MM.1S (cell line): ENCODE measurements at regions not wholly inside any gene's neighbourhood (a gene's known extent, or its start where the extent isn't known, plus 50 kb on each side); places are given as distances from the start of the nearest gene placed in this dataset.
"Not testable (repeated sequence)": the region's sequence is repeated elsewhere in the genome, so short reads cannot be mapped to it uniquely, and the experiment has no call there.

Experiments used
- DNase-seq: peaks from one replicate; pipeline ENCODE4 v3.0.0-alpha.2; 2015
- H2AFZ ChIP-seq: fragments of 300-600 bp; sonication (generic); 2 replicates; pipeline ENCODE4 v1.6.0; 2016; ENCODE audit warnings: antibody characterized with exemption, low read length
- H3F3A ChIP-seq: fragments of 300-600 bp; sonication (generic); 2 replicates; pipeline ENCODE4 v1.6.1; 2016; ENCODE audit warnings: mild to moderate bottlenecking, antibody characterized with exemption, low read length, moderate library complexity, mixed read lengths; ENCODE audit not compliant: insufficient read depth
- H3K27ac ChIP-seq: fragments of 300-600 bp; sonication (generic); 2 replicates; pipeline ENCODE4 v1.5.1; 2016; ENCODE audit warnings: mild to moderate bottlenecking, low read length
- H3K27me3 ChIP-seq: fragments of 300-600 bp; sonication (generic); replicated peaks from 2 replicates; pipeline ENCODE4 v1.6.0; 2016; ENCODE audit warnings: low read length; ENCODE audit not compliant: insufficient read depth
- H3K36me3 ChIP-seq: fragments of 300-600 bp; sonication (generic); replicated peaks from 2 replicates; pipeline ENCODE4 v1.6.1; 2016; ENCODE audit warnings: mild to moderate bottlenecking, low read length, mixed read lengths; ENCODE audit not compliant: insufficient read depth
- H3K4me1 ChIP-seq: fragments of 300-600 bp; sonication (generic); 2 replicates; pipeline ENCODE4 v1.6.1; 2016; ENCODE audit warnings: low read length, mixed read lengths
- H3K4me2 ChIP-seq: fragments of 300-600 bp; sonication (generic); 2 replicates; pipeline ENCODE4 v1.6.0; 2016; ENCODE audit warnings: low read depth, low read length
- H3K4me3 ChIP-seq: fragments of 300-600 bp; sonication (generic); 2 replicates; pipeline ENCODE4 v1.5.1; 2016; ENCODE audit warnings: low read length, mixed read lengths
- H3K79me2 ChIP-seq: fragments of 300-600 bp; sonication (generic); 2 replicates; pipeline ENCODE4 v1.6.1; 2016; ENCODE audit warnings: mixed run types, low read length, mixed read lengths
- H3K9ac ChIP-seq: fragments of 300-600 bp; sonication (generic); 2 replicates; pipeline ENCODE4 v1.6.1; 2016; ENCODE audit warnings: low read length, mixed read lengths
- H3K9me2 ChIP-seq: fragments of 300-600 bp; sonication (generic); replicated peaks from 2 replicates; pipeline ENCODE4 v1.6.1; 2016; ENCODE audit warnings: mild to moderate bottlenecking, low read length, mixed read lengths; ENCODE audit not compliant: insufficient read depth
- H3K9me3 ChIP-seq: fragments of 300-600 bp; sonication (generic); replicated peaks from 2 replicates; pipeline ENCODE4 v1.6.1; 2016; ENCODE audit warnings: mild to moderate bottlenecking, low read length, mixed read lengths; ENCODE audit not compliant: insufficient read depth
- H4K20me1 ChIP-seq: fragments of 300-600 bp; sonication (generic); 2 replicates; pipeline ENCODE4 v1.6.1; 2016; ENCODE audit warnings: mild to moderate bottlenecking, low read length, moderate library complexity, mixed read lengths; ENCODE audit not compliant: insufficient read depth
- EZH2 ChIP-seq: fragments of 300-600 bp; sonication (generic); optimal IDR thresholded peaks from 2 replicates; pipeline ENCODE3; 2017; ENCODE audit warnings: low read depth, mild to moderate bottlenecking, antibody characterized with exemption, low read length, mixed read lengths
- EZH2phosphoT487 ChIP-seq: fragments of 300-600 bp; sonication (generic); IDR thresholded peaks from 2 replicates; pipeline ENCODE4 v1.6.1; 2018; ENCODE audit warnings: antibody characterized with exemption, low read length
- TF ChIP-seq, protein P1 (sequence below): fragments of 300-600 bp; sonication (generic); IDR thresholded peaks from 2 replicates; pipeline ENCODE4 v1.5.1; 2016; ENCODE audit warnings: antibody characterized with exemption, low read length, mixed read lengths

DNA sequence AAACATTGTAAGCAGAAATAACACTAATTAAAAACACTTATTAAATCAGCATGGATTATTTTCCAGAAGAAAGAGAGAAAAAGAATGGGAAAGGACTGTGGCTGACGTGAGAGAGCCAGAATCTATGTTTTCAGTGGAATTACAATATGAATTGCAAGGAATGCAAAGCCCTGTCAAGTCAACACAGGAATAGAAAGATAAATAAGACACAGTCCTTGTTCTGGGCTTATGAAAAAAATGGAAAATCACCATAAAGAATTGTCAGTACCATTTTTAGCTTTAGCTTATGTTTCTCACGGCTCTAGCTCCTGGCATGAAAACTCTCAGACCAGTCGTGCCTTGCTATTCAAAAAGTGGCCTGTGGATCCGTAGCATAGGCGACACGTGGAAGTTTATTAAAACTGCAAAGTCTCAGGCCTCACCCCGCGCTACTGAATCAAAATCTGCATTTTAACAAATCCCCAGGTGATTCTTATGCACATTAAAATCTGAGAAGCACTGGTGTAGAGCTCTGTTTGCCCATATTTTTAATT lies 549.1 kb downstream of the RPS29 start:
- no peak for TF ChIP-seq EZH2phosphoT487
- TF ChIP-seq, protein P1, sequence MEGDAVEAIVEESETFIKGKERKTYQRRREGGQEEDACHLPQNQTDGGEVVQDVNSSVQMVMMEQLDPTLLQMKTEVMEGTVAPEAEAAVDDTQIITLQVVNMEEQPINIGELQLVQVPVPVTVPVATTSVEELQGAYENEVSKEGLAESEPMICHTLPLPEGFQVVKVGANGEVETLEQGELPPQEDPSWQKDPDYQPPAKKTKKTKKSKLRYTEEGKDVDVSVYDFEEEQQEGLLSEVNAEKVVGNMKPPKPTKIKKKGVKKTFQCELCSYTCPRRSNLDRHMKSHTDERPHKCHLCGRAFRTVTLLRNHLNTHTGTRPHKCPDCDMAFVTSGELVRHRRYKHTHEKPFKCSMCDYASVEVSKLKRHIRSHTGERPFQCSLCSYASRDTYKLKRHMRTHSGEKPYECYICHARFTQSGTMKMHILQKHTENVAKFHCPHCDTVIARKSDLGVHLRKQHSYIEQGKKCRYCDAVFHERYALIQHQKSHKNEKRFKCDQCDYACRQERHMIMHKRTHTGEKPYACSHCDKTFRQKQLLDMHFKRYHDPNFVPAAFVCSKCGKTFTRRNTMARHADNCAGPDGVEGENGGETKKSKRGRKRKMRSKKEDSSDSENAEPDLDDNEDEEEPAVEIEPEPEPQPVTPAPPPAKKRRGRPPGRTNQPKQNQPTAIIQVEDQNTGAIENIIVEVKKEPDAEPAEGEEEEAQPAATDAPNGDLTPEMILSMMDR, result no peak
- no peak for TF ChIP-seq EZH2
- H3K9me2 ChIP-seq, result no peaks in the 10 kb centered on the region

DNA sequence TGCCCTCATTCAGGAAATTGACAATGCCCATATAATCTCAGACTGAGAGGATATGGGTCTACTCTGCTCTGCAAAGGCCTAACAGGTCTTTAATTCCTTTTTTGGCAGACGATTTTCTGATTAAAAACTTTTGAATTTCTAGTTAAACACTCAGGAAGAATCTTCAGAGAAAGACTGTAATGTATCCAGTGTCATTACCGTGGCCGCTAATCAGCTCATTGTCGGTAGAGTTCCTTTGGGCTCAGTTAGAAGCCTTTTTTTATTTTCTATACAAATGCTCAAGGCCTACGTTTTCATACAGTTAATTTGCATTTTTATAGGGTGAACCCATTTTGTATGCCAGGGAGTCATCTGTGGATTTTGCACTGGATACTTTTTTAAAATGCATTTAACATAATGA lies 549.9 kb downstream of the RPS29 start:
- Histone ChIP-seq H3F3A (no peaks in the 10 kb centered on the region), H3K4me2 (no peak overlapping the region), H3K27me3 (no peaks in the 10 kb centered on the region), H3K36me3 (no peaks in the 10 kb centered on the region), H4K20me1 (no peaks in the 10 kb centered on the region), H3K9me3 (no peaks in the 10 kb centered on the region), H3K4me1 (no peaks in the 10 kb centered on the region), H3K4me3 (no peak overlapping the region), H3K9me2 (no peaks in the 10 kb centered on the region), H3K79me2 (no peaks in the 10 kb centered on the region), H3K27ac (no peak overlapping the region), H2AFZ (no peak overlapping the region), H3K9ac (no peak overlapping the region)
- DNase-seq, result no peak
- TF ChIP-seq EZH2phosphoT487 (no peak), EZH2 (no peak)
- TF ChIP-seq, protein P1, result no peak

More for the DNA sequence above, 549.1 kb downstream of the RPS29 start:
- Histone ChIP-seq H3K4me1 (no peaks in the 10 kb centered on the region), H2AFZ (no peak overlapping the region), H3K4me3 (no peak overlapping the region), H3K27ac (no peak overlapping the region), H3K36me3 (no peaks in the 10 kb centered on the region), H3K4me2 (no peak overlapping the region), H3K9me3 (no peaks in the 10 kb centered on the region), H3K27me3 (no peaks in the 10 kb centered on the region), H3K9ac (no peak overlapping the region), H3K79me2 (no peaks in the 10 kb centered on the region), H4K20me1 (no peaks in the 10 kb centered on the region), H3F3A (no peaks in the 10 kb centered on the region)
- no peak for DNase-seq

DNA sequence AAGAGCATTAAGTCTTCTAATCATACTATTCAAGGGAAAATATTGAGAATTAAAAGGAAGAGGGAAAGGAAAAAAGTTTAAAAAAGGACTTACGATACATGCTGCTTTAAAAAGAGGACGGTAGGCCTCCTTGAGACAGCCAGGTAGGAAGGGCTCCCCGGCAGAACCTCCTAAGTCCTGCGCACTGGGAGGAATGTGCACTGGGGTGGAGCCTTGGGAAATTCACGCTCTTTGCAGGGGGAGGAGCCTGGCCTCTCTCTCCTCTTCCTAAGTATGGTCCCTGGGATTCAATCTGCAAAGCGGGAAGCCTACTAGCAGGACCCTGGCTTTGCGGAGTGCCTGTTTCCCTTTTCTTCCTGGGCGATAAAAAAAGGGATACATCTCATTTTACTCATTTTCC lies 553.0 kb downstream of the RPS29 start:
- no peak for TF ChIP-seq EZH2phosphoT487
- TF ChIP-seq EZH2, result no peak
- TF ChIP-seq, protein P1, result no peak
- H3K4me3 ChIP-seq, result no peak overlapping the region
- H3K4me1 ChIP-seq, result no peaks in the 10 kb centered on the region
- H3K9me2 ChIP-seq, result no peaks in the 10 kb centered on the region
- H3K36me3 ChIP-seq, result no peaks in the 10 kb centered on the region
- H3K79me2 ChIP-seq, result no peaks in the 10 kb centered on the region
- no peak overlapping the region for H3K4me2 ChIP-seq
- no peaks in the 10 kb centered on the region for H3K9me3 ChIP-seq
- H4K20me1 ChIP-seq, result no peaks in the 10 kb centered on the region
- H3K27me3 ChIP-seq, result no peaks in the 10 kb centered on the region
- H3F3A ChIP-seq, result no peaks in the 10 kb centered on the region
- H2AFZ ChIP-seq, result no peak overlapping the region
- H3K9ac ChIP-seq, result no peak overlapping the region
- DNase-seq, result no peak
- no peak overlapping the region for H3K27ac ChIP-seq

DNA sequence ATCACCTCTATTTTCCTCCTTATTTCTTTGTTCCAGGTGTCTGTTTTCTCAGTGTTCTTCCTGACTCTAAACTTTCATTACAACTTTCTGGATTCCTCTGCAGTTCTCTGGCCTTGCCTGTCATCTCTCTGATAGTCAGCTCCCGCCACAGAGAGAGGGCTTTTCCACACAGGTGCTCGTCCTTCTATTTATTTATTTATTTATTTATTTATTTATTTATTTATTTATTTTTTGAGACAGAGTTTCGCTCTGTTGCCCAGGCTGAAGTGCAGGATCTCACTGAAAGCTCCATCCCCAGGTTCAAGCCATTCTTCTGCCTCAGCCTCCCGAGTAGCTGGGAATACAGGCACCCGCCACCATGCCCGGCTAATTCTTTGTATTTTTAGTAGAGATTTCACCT lies 554.5 kb downstream of the RPS29 start:
- H3K27me3 ChIP-seq, DNase-seq, H3K79me2 ChIP-seq, H3K9me2 ChIP-seq, H3K36me3 ChIP-seq, H3F3A ChIP-seq, H4K20me1 ChIP-seq, H3K9me3 ChIP-seq, H3K27ac ChIP-seq, H3K4me2 ChIP-seq, H3K4me3 ChIP-seq, H3K4me1 ChIP-seq, H2AFZ ChIP-seq, H3K9ac ChIP-seq: not testable (repeated sequence)
